MM.1S (cell line): ENCODE measurements at regions not wholly inside any gene's neighbourhood (a gene's known extent, or its start where the extent isn't known, plus 50 kb on each side); places are given as distances from the start of the nearest gene placed in this dataset.

Source experiments
- DNase-seq: peaks from one replicate; pipeline ENCODE4 v3.0.0-alpha.2; 2015
- H2AFZ ChIP-seq: fragments of 300-600 bp; sonication (generic); 2 replicates; pipeline ENCODE4 v1.6.0; 2016; ENCODE audit warnings: antibody characterized with exemption, low read length
- H3F3A ChIP-seq: fragments of 300-600 bp; sonication (generic); 2 replicates; pipeline ENCODE4 v1.6.1; 2016; ENCODE audit warnings: mild to moderate bottlenecking, antibody characterized with exemption, low read length, moderate library complexity, mixed read lengths; ENCODE audit not compliant: insufficient read depth
- H3K27ac ChIP-seq: fragments of 300-600 bp; sonication (generic); 2 replicates; pipeline ENCODE4 v1.5.1; 2016; ENCODE audit warnings: mild to moderate bottlenecking, low read length
- H3K27me3 ChIP-seq: fragments of 300-600 bp; sonication (generic); replicated peaks from 2 replicates; pipeline ENCODE4 v1.6.0; 2016; ENCODE audit warnings: low read length; ENCODE audit not compliant: insufficient read depth
- H3K36me3 ChIP-seq: fragments of 300-600 bp; sonication (generic); replicated peaks from 2 replicates; pipeline ENCODE4 v1.6.1; 2016; ENCODE audit warnings: mild to moderate bottlenecking, low read length, mixed read lengths; ENCODE audit not compliant: insufficient read depth
- H3K4me1 ChIP-seq: fragments of 300-600 bp; sonication (generic); 2 replicates; pipeline ENCODE4 v1.6.1; 2016; ENCODE audit warnings: low read length, mixed read lengths
- H3K4me2 ChIP-seq: fragments of 300-600 bp; sonication (generic); 2 replicates; pipeline ENCODE4 v1.6.0; 2016; ENCODE audit warnings: low read depth, low read length
- H3K4me3 ChIP-seq: fragments of 300-600 bp; sonication (generic); 2 replicates; pipeline ENCODE4 v1.5.1; 2016; ENCODE audit warnings: low read length, mixed read lengths
- H3K79me2 ChIP-seq: fragments of 300-600 bp; sonication (generic); 2 replicates; pipeline ENCODE4 v1.6.1; 2016; ENCODE audit warnings: mixed run types, low read length, mixed read lengths
- H3K9ac ChIP-seq: fragments of 300-600 bp; sonication (generic); 2 replicates; pipeline ENCODE4 v1.6.1; 2016; ENCODE audit warnings: low read length, mixed read lengths
- H3K9me2 ChIP-seq: fragments of 300-600 bp; sonication (generic); replicated peaks from 2 replicates; pipeline ENCODE4 v1.6.1; 2016; ENCODE audit warnings: mild to moderate bottlenecking, low read length, mixed read lengths; ENCODE audit not compliant: insufficient read depth
- H3K9me3 ChIP-seq: fragments of 300-600 bp; sonication (generic); replicated peaks from 2 replicates; pipeline ENCODE4 v1.6.1; 2016; ENCODE audit warnings: mild to moderate bottlenecking, low read length, mixed read lengths; ENCODE audit not compliant: insufficient read depth
- H4K20me1 ChIP-seq: fragments of 300-600 bp; sonication (generic); 2 replicates; pipeline ENCODE4 v1.6.1; 2016; ENCODE audit warnings: mild to moderate bottlenecking, low read length, moderate library complexity, mixed read lengths; ENCODE audit not compliant: insufficient read depth
- CTCF ChIP-seq: fragments of 300-600 bp; sonication (generic); IDR thresholded peaks from 2 replicates; pipeline ENCODE4 v1.5.1; 2016; ENCODE audit warnings: antibody characterized with exemption, low read length, mixed read lengths
- EZH2 ChIP-seq: fragments of 300-600 bp; sonication (generic); optimal IDR thresholded peaks from 2 replicates; pipeline ENCODE3; 2017; ENCODE audit warnings: low read depth, mild to moderate bottlenecking, antibody characterized with exemption, low read length, mixed read lengths
- EZH2phosphoT487 ChIP-seq: fragments of 300-600 bp; sonication (generic); IDR thresholded peaks from 2 replicates; pipeline ENCODE4 v1.6.1; 2018; ENCODE audit warnings: antibody characterized with exemption, low read length

GRCh38 chr11:69563306-69563705 is 77.7 kb upstream of the CCND1 start:
- H3K9me2 ChIP-seq = no peaks in the 10 kb centered on the region
- no peak overlapping the region for H3K4me2 ChIP-seq
- no peaks in the 10 kb centered on the region for H3K79me2 ChIP-seq
- no peak overlapping the region for H3K4me3 ChIP-seq
- no peak overlapping the region for H2AFZ ChIP-seq
- no peaks in the 10 kb centered on the region for H4K20me1 ChIP-seq
- H3K9ac ChIP-seq = no peak overlapping the region
- H3F3A ChIP-seq = no peaks in the 10 kb centered on the region
- no peaks in the 10 kb centered on the region for H3K27me3 ChIP-seq
- no peaks in the 10 kb centered on the region for H3K9me3 ChIP-seq
- H3K27ac ChIP-seq = no peak overlapping the region
- no peak for DNase-seq
- H3K36me3 ChIP-seq = no peaks in the 10 kb centered on the region
- no peaks in the 10 kb centered on the region for H3K4me1 ChIP-seq
- no peak for TF ChIP-seq EZH2phosphoT487
- TF ChIP-seq CTCF = no peak
- TF ChIP-seq EZH2 = no peak

GRCh38 chr11:69563946-69564775 is 76.8 kb upstream of the CCND1 start:
- no peak for DNase-seq
- H3K27me3 ChIP-seq = no peaks in the 10 kb centered on the region

GRCh38 chr11:69566001-69566400 is 75.0 kb upstream of the CCND1 start:
- no peaks in the 10 kb centered on the region for H3K79me2 ChIP-seq
- H2AFZ ChIP-seq = no peak overlapping the region
- H3K9me2 ChIP-seq = no peaks in the 10 kb centered on the region
- no peaks in the 10 kb centered on the region for H3K27me3 ChIP-seq
- H3K4me1 ChIP-seq = no peaks in the 10 kb centered on the region
- no peak overlapping the region for H3K27ac ChIP-seq
- H3K4me3 ChIP-seq = no peak overlapping the region
- H3K36me3 ChIP-seq = no peaks in the 10 kb centered on the region
- no peaks in the 10 kb centered on the region for H3K9me3 ChIP-seq
- no peak overlapping the region for H3K9ac ChIP-seq
- H4K20me1 ChIP-seq = no peaks in the 10 kb centered on the region
- DNase-seq = no peak
- H3K4me2 ChIP-seq = no peak overlapping the region
- H3F3A ChIP-seq = no peaks in the 10 kb centered on the region
- TF ChIP-seq EZH2 (no peak), CTCF (no peak), EZH2phosphoT487 (no peak)

More at GRCh38 chr11:69563946-69564775, 76.8 kb upstream of the CCND1 start:
- Histone ChIP-seq H3K9me2 (no peaks in the 10 kb centered on the region), H2AFZ (no peak overlapping the region), H3K4me3 (no peak overlapping the region), H3K27ac (no peak overlapping the region), H3K4me1 (no peaks in the 10 kb centered on the region), H3K4me2 (no peak overlapping the region), H3K9me3 (no peaks in the 10 kb centered on the region), H3F3A (no peaks in the 10 kb centered on the region), H3K79me2 (no peaks in the 10 kb centered on the region), H3K9ac (no peak overlapping the region), H4K20me1 (no peaks in the 10 kb centered on the region), H3K36me3 (no peaks in the 10 kb centered on the region)
- TF ChIP-seq CTCF (no peak), EZH2 (no peak), EZH2phosphoT487 (no peak)
